ENCODE measurements at regions not wholly inside any gene's neighbourhood (a gene's known extent, or its start where the extent isn't known, plus 50 kb on each side); places are given as distances from the start of the nearest gene placed in this dataset.
"Not testable (repeated sequence)": the region's sequence is repeated elsewhere in the genome, so short reads cannot be mapped to it uniquely, and the experiment has no call there.

DNA sequence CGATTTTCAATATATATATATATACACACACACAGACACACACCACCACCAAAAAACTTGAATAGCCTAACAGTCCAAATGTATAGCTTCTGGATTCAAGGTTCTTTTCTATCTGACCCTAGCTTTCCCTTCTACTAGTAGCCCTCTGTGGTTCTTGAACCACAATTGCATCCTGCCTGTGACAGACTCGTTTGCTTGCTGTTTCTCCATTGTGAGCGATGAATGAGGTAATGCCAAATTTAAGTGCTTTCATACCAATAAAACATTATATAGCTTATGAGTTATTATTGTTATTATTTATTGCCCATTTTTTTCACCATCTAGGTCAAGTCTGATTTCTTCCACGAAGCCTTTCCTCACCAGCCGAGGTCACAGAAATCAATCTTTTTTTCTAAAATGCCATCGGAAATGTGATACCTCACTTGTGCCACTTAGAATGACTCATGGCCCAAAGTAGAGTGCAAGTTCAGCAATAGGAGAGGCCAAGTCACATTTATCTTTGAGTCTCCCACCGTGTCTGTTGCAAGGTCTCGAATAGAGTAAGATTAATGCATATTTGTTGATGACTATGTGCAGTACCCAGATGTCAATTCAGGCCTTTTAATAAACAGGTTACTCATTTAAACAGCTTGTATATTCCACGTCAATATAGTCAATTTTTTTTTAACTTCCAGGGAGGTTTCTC is 1015.8 kb upstream of the SEL1L start:
- DNase-seq (ENCODE audit: low read depth) = no peak

DNA sequence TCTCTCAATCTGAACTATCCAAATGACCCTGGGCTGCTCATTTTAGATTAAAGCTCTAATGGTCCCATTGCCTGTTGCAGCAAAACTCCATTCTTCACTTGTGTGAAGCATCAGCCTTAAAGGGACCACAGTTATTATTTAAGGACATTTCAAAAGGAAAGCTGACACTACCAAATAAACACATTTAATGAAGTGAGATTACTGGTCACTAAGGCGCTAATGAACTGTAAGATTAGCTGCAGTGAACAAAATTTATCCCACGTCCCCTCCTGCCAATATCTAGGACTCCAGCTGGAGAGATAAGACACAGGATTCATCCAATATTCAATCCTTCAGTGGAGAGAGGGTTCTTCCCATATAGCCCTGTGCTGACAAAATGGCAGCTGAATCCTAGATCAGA is 1029.2 kb upstream of the SEL1L start:
- no peak for DNase-seq (ENCODE audit: low read depth)

DNA sequence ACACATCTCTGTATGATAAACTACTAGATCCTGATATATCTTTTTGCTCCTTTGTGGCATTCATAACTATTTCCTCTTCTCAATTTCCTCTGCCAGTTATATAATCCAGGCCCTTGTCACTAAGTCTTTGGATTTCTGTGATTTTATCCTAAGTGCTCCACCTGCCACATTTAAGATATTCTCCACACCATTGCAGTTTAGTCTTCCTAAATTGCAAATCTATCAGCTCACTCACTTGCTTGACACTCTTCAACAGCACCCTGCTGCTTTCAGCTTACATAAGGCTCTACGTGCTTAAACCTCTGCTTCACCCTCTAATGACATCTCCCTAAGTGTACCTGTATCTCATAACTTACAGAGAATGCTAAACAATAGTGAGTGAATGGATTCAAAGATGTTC is 1032.2 kb upstream of the SEL1L start:
- no peak for DNase-seq (ENCODE audit: low read depth)

GRCh38 chr14:82587226-82587625 is 1053.6 kb upstream of the SEL1L start:
- no peak for DNase-seq (ENCODE audit: low read depth)

DNA sequence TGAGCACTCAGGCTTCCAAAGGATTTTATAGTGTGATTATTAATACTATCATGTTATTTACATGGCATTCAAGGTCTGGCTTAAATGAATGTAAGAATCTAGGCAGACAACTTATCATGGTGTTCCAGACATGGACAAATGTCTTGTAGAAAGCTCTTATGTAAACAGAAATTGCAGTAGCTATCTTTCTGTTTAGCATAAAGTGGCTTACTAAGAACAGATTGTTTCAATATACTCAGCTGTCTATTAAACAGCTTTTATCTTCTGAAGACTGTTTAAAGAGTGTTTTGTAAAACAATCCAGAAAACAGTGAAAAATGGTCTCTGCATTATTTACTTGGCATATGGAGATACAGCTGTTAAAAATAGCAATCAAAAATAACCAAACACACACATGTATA is 1061.8 kb upstream of the SEL1L start:
- no peak for DNase-seq (ENCODE audit: low read depth)

DNA sequence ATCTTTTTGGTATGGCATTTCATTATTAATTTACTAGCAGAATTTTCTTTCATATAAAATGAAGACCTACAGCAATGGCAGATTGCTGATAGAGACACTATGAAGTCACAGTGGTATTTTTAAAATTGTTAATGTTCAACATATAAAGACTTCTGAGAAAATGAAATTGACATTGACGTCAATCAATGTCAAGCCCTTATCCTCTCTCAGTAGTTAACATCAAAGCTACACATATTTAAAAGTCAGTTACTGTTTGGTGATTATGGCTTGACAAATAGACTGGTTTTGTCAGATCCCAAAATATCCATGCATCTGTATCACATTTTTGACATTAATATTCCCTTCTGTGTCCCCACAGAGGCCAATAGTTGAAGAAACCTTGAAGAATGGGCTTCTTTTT is 1069.1 kb upstream of the SEL1L start:
- DNase-seq (ENCODE audit: low read depth) = no peak

DNA sequence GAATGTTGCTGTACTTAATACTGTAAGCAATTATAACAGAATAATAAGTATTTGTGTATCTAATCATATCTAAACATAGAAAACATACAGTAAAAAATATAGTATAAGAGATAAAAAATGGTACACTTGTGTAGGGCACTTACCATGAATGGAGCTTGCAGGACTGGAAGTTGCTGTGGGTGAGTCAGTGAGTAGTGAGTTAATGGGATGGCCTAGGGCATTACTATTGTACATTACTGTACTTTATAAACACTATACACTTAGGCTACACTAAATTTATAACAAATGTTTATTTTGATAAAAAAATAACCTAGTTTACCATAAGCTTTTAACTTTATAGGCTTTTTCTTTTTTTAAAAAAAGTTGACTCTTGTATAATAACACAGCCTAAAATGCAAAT is 1071.2 kb upstream of the SEL1L start:
- no peak for DNase-seq (ENCODE audit: low read depth)

DNA sequence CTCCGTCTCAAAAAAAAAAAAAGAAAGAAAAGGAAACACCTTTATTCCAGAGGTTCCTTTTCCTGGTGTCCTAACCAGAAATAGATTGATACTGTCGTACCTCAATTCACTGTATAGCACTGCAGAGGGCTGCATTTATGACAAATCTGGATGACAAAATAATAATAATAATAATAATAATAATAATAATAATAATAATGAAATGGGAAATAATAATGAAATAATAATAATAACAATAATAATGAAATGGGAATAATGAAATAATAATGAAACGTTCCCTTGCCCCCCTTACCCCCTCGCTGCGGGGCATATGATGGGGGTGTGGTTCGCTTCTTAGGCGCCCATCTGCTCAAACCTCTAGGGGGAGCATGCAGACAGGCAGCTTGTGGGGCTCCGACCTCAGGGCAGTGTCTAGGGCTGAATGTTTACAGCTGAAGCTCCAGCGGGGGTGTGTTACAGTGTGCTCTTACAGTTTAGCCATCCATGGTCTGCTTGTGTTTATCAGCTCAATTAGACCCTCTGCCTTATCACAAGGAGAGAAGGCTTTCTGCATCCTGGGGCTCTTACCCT is 1088.3 kb upstream of the SEL1L start:
- DNase-seq (ENCODE audit: low read depth) = no peak

GRCh38 chr14:82626156-82627066 is 1092.8 kb upstream of the SEL1L start:
- no peak for DNase-seq (ENCODE audit: low read depth)

DNA sequence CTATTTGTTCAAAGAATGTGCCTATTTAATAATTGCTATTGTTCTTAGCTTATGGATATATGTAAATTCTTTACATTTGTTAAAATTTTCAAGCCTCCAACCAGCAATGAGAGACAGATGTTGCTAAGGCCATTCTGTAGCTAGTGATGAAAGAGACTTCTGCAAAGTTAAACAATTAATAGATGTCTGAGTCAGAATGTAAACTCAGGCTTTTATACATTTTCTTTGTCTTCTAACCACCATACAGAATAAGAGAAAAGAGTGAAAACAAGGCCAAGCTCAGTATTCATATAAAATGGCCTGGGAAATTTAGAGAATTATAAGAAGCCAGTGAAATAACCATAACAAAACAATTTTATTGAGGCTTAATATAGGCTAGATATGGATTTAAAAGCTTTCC is 1102.3 kb upstream of the SEL1L start:
- no peak for DNase-seq (ENCODE audit: low read depth)

GRCh38 chr14:82636426-82636825 is 1102.8 kb upstream of the SEL1L start:
- DNase-seq (ENCODE audit: low read depth) = no peak

- DNase-seq (ENCODE audit: low read depth) = no peak
Observed at GRCh38 chr14:82641050-82641540, 1107.4 kb upstream of the SEL1L start.

DNA sequence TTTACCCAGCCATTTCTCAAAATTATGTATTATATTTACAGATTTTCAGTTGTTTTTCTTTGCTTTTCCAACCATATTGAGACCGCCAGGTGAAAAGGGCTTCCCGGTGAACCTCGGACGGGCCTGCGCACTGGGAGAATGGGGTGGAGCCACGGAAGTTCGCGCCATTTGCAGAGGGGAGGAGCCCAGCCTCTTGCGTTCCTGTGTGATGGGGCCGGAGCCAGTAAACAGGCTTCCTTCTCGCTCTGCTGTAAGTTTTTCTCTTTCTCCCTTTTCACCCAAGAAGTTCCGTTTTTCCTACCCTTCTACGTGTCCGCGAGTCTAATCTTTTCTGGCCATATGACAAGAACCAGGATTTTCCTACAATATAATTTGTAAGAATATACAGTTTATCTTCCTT is 1108.8 kb upstream of the SEL1L start:
- DNase-seq (ENCODE audit: low read depth) = no peak

DNA sequence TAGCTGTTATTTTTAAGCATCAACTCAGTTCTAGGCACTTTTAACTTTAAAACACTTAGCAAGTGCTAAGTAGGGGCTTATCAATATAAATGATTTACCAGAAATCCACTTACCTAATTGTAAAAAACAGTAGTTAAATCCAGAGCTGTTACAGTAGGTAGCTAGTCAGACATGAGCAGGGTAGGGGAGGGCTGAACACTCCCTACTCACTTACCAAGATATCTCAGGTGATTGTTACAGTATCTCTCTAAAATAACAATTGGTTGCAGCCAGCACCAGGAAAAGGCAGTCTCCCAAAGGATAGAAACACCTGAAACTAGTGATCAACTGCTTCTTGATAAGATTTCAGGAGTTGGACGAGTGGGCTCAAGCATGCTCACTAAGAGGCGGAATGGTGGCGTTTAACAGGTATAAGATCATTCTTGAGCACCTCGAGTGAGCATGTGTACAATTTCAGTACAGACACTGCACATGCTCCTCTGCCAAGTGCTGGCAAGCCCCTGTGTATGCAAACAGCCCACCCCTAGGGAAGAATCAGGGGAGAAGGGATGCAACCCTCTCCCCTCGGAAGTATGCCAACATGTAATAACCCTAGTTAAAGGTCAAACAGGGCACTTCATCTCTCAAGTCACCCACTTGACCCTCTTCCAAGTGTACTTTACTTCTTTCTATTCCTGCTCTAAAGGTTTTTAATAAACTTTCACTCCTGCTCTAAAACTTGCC is 1113.6 kb upstream of the SEL1L start:
- DNase-seq (ENCODE audit: low read depth) = no peak

DNA sequence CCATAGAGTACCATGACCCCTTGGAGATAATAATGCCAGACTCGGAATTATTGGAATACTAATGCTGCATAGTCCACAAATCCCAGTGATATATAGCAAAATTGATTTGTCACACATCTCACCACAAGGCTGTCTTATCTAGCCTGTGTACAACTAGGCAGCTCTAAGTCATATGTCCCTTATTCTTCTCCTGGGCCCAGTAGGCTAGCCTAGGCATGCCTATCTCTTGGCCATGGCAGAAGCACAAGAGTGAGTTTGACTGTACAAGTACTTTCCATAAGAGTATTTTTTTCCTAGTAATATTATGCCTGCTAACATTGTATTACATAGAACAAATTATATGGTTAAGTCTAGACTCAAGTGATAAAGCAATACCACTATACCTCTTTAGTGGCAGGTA is 1122.1 kb upstream of the SEL1L start:
- DNase-seq (ENCODE audit: low read depth) = no peak

GRCh38 chr14:82657186-82657675 is 1123.6 kb upstream of the SEL1L start:
- no peak for DNase-seq (ENCODE audit: low read depth)

DNA sequence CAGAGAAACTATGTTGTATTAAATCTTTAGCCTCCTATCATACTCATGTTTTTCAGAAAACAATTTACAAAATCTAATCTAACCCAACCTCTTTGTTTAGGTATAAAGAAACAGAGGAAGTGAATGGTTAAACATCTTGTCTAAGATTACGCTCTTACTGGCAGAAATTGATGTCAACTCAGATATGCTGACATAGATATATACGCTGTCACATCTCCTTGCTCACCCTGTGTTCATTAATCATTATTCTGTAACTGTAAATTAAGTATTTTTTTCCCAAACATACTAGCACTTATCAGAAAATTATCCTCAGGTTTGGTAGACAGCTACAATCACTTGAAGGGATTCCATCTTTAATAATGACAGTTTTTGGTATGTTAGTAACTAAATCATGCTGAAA is 1127.6 kb upstream of the SEL1L start:
- DNase-seq (ENCODE audit: low read depth) = no peak

- no peak for DNase-seq (ENCODE audit: low read depth)
Observed at GRCh38 chr14:82667006-82667405, 1133.4 kb upstream of the SEL1L start.

DNA sequence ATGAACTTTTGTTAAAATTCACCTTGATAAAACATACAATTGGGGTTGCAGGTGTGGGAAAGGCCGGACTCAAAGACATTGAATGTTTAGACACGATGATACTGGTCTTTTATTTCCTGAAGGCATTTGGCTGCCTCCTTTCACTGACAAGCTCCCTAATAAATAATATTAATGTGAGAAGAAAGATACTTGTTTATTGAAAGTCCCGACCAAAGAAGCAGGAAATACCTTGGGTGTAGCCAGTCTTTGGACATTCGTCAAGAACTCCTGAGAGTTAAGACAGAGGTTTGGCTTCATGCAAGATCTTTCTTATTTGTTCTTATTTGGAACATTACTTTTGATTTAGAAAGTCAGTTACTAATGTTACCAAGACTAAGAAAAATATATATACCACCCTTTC is 1133.8 kb upstream of the SEL1L start:
- no peak for DNase-seq (ENCODE audit: low read depth)

DNA sequence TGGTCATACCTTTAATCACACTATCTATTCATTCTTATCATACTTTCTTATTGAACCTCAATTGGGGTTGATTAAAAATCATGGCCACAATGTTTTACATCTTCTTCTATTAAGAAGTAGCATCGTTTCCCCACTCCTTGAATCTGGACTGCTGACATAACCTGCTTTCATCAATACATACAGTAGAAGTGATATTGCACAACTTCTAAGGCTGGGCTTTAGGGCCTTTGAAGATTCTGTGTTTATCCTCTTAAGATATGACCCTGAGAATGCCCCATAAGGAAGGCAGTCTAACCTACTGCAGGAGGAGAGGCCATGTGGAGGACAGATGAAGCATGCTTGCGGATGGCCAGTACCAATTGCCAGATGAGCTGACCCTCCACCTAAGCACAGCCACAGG is 1142.8 kb upstream of the SEL1L start:
- no peak for DNase-seq (ENCODE audit: low read depth)

DNA sequence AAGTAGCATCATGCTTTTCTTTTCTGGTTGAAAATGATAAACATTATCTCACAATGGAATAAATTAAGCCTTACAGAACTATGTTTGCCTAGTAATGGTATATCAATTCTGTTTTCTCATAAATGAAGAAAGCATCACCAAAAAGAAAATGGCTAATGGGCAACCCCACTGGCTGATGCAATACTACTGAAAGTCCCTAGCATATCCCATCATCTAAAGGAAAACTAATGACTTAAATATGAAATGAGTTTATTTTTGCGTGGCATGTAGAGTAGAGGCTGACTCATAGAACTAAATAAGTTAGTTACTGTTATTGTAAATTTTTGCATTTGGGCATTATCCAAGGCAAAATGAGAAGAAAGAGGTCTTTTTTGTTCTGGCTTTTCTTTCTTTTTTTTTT is 1156.3 kb upstream of the SEL1L start:
- no peak for DNase-seq (ENCODE audit: low read depth)

GRCh38 chr14:82691191-82691590 is 1157.5 kb upstream of the SEL1L start:
- not testable (repeated sequence) for DNase-seq (ENCODE audit: low read depth)

All from M059J (cell line).